Hepatocyte (in vitro differentiated cells): ENCODE measurements at regions not wholly inside any gene's neighbourhood (a gene's known extent, or its start where the extent isn't known, plus 50 kb on each side); places are given as distances from the start of the nearest gene placed in this dataset.
A peak's percentile ranks its signal among the peaks of the same experiment; 100 is the strongest.

Experiments used
- DNase-seq: peaks from one replicate; pipeline ENCODE4 v3.0.0-alpha.2; 2016; ENCODE audit warnings: low spot score
- H2AFZ ChIP-seq: fragments of 200-600 bp; sonication (generic); 2 replicates; pipeline ENCODE4 v1.6.0; 2016; ENCODE audit warnings: antibody characterized with exemption, mild to moderate bottlenecking
- H3K27ac ChIP-seq: fragments of 200-600 bp; sonication (generic); 2 replicates; pipeline ENCODE4 v1.5.1; 2016; ENCODE audit warnings: mild to moderate bottlenecking
- H3K27me3 ChIP-seq: fragments of 200-600 bp; sonication (generic); 2 replicates; pipeline ENCODE4 v1.6.1; 2016
- H3K36me3 ChIP-seq: fragments of 200-600 bp; sonication (generic); replicated peaks from 2 replicates; pipeline ENCODE4 v1.5.1; 2016; ENCODE audit warnings: low read depth; ENCODE audit not compliant: insufficient read depth
- H3K4me1 ChIP-seq: fragments of 200-600 bp; sonication (generic); 2 replicates; pipeline ENCODE4 v1.5.1; 2016; ENCODE audit warnings: mild to moderate bottlenecking, moderate library complexity; ENCODE audit not compliant: insufficient read depth
- H3K4me2 ChIP-seq: fragments of 200-600 bp; sonication (generic); 2 replicates; pipeline ENCODE4 v1.6.0; 2016
- H3K4me3 ChIP-seq: fragments of 200-600 bp; sonication (generic); 2 replicates; pipeline ENCODE4 v1.5.1; 2016; ENCODE audit warnings: mild to moderate bottlenecking
- H3K79me2 ChIP-seq: fragments of 200-600 bp; sonication (generic); 2 replicates; pipeline ENCODE4 v1.6.0; 2017; ENCODE audit warnings: mild to moderate bottlenecking
- H3K9me2 ChIP-seq: fragments of 200-600 bp; sonication (generic); replicated peaks from 2 replicates; pipeline ENCODE4 v1.6.0; 2017; ENCODE audit warnings: mild to moderate bottlenecking; ENCODE audit not compliant: insufficient read depth
- H3K9me3 ChIP-seq: fragments of 200-600 bp; sonication (generic); 2 replicates; pipeline ENCODE4 v1.5.1; 2016; ENCODE audit warnings: low read depth, mild to moderate bottlenecking
- H4K20me1 ChIP-seq: fragments of 200-600 bp; sonication (generic); 2 replicates; pipeline ENCODE4 v1.6.0; 2016; ENCODE audit warnings: mild to moderate bottlenecking; ENCODE audit not compliant: insufficient read depth, poor library complexity, severe bottlenecking
- CTCF ChIP-seq: fragments of 200-600 bp; sonication (generic); IDR thresholded peaks from 2 replicates; pipeline ENCODE4 v1.5.1; 2016; ENCODE audit warnings: antibody characterized with exemption, mild to moderate bottlenecking; ENCODE audit not compliant: poor library complexity
- EZH2 ChIP-seq: fragments of 200-600 bp; sonication (generic); IDR thresholded peaks from 2 replicates; pipeline ENCODE4 v1.6.1; 2016; ENCODE audit warnings: antibody characterized with exemption, mild to moderate bottlenecking, borderline replicate concordance
- EZH2phosphoT487 ChIP-seq: fragments of 200-600 bp; sonication (generic); IDR thresholded peaks from one replicate; pipeline ENCODE4 v1.6.1; 2018; ENCODE audit warnings: antibody characterized with exemption, mild to moderate bottlenecking, low read depth, moderate library complexity; ENCODE audit not compliant: unreplicated experiment, severe bottlenecking
- WGBS: methylation state at CpG from one replicate; pipeline ENCODE4 v1.1.6; 2016; ENCODE audit warnings: low lambda C conversion rate; ENCODE audit errors: missing lambda C conversion rate; 5-methylcytosine and 5-hydroxymethylcytosine counted together

GRCh38 chr4:133969202-133969848, 232.3 kb downstream of the PABPC4L start:
- 84% methylated on average over 4 of the region's 4 CpGs for WGBS
- Histone ChIP-seq H3K27ac (no peak overlapping the region), H3K27me3 (no peaks in the 10 kb centered on the region), H3K4me1 (no peaks in the 10 kb centered on the region), H3K9me2 (no peaks in the 10 kb centered on the region), H4K20me1 (no peaks in the 10 kb centered on the region), H3K79me2 (no peaks in the 10 kb centered on the region), H2AFZ (no peak overlapping the region), H3K4me2 (no peak overlapping the region), H3K4me3 (no peak overlapping the region), H3K9me3 (no peaks in the 10 kb centered on the region), H3K36me3 (no peaks in the 10 kb centered on the region)
- no peak for TF ChIP-seq CTCF
- TF ChIP-seq EZH2, result no peak
- no peak for TF ChIP-seq EZH2phosphoT487
- peak; percentile 13 for DNase-seq

GRCh38 chr4:133968174-133968573, 233.4 kb downstream of the PABPC4L start:
- Histone ChIP-seq H2AFZ (no peak overlapping the region), H4K20me1 (no peaks in the 10 kb centered on the region), H3K9me2 (no peaks in the 10 kb centered on the region), H3K9me3 (no peaks in the 10 kb centered on the region), H3K27me3 (no peaks in the 10 kb centered on the region), H3K36me3 (no peaks in the 10 kb centered on the region), H3K4me1 (no peaks in the 10 kb centered on the region), H3K79me2 (no peaks in the 10 kb centered on the region), H3K27ac (no peak overlapping the region), H3K4me3 (no peak overlapping the region), H3K4me2 (no peak overlapping the region)
- 52% methylated on average over 3 of the region's 3 CpGs for WGBS
- no peak for DNase-seq
- TF ChIP-seq CTCF, result no peak

GRCh38 chr4:133960975-133961374, 240.6 kb downstream of the PABPC4L start:
- Histone ChIP-seq H3K27me3 (no peaks in the 10 kb centered on the region), H4K20me1 (no peaks in the 10 kb centered on the region), H3K4me3 (no peak overlapping the region), H3K36me3 (no peaks in the 10 kb centered on the region), H3K4me2 (no peak overlapping the region), H3K4me1 (no peaks in the 10 kb centered on the region), H3K27ac (no peak overlapping the region), H3K9me3 (no peaks in the 10 kb centered on the region), H2AFZ (no peak overlapping the region), H3K9me2 (no peaks in the 10 kb centered on the region), H3K79me2 (no peaks in the 10 kb centered on the region)
- DNase-seq, result no peak
- 100% methylated on average over 2 of the region's 2 CpGs for WGBS
- TF ChIP-seq EZH2, result no peak
- no peak for TF ChIP-seq CTCF

GRCh38 chr4:133943081-133943480, 258.5 kb downstream of the PABPC4L start:
- Histone ChIP-seq H3K4me3 (no peak overlapping the region), H2AFZ (no peak overlapping the region), H3K36me3 (no peaks in the 10 kb centered on the region), H3K79me2 (no peaks in the 10 kb centered on the region), H3K4me1 (no peaks in the 10 kb centered on the region), H3K4me2 (no peak overlapping the region), H3K9me2 (no peaks in the 10 kb centered on the region), H4K20me1 (no peaks in the 10 kb centered on the region), H3K9me3 (no peaks in the 10 kb centered on the region), H3K27ac (no peak overlapping the region), H3K27me3 (no peaks in the 10 kb centered on the region)
- WGBS, result 54% methylated on average over 1 of the region's 1 CpG
- no peak for TF ChIP-seq CTCF
- no peak for TF ChIP-seq EZH2
- no peak for TF ChIP-seq EZH2phosphoT487
- no peak for DNase-seq
